ENCODE measurements at regions not wholly inside any gene's neighbourhood (a gene's known extent, or its start where the extent isn't known, plus 50 kb on each side); places are given as distances from the start of the nearest gene placed in this dataset.

DNA sequence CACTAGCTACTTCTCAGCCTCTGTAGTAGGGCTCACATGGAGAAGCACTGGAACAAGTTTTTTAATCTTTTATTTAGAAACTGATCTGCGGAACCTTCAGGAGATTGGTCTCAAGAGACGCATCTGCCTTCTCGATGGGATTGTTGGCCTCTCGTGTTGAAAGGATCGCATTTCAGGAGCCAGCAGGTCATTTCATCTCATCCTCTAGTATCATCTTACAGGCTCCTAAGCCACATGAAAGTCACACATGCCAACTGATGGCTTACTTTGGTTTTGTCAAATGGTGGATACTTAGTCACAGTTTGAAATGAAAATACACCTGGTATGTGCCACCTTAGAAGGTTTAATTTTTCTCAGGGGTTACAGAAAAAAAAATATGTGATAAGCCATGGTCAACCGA is 1703.6 kb downstream of the EFNB2 start:
- TF ChIP-seq, protein P1, sequence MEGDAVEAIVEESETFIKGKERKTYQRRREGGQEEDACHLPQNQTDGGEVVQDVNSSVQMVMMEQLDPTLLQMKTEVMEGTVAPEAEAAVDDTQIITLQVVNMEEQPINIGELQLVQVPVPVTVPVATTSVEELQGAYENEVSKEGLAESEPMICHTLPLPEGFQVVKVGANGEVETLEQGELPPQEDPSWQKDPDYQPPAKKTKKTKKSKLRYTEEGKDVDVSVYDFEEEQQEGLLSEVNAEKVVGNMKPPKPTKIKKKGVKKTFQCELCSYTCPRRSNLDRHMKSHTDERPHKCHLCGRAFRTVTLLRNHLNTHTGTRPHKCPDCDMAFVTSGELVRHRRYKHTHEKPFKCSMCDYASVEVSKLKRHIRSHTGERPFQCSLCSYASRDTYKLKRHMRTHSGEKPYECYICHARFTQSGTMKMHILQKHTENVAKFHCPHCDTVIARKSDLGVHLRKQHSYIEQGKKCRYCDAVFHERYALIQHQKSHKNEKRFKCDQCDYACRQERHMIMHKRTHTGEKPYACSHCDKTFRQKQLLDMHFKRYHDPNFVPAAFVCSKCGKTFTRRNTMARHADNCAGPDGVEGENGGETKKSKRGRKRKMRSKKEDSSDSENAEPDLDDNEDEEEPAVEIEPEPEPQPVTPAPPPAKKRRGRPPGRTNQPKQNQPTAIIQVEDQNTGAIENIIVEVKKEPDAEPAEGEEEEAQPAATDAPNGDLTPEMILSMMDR (IDR thresholded peaks at IDR 0.05 in 2 of 3, conservative IDR thresholded peaks at IDR 0.05 in 1 of 3; ENCODE audit: borderline replicate concordance in 1 of 3, insufficient read depth in 1 of 3, low read depth in 2 of 3, low read length in 2 of 3): no peak
- no peak for TF ChIP-seq EZH2 (IDR thresholded peaks at IDR 0.05)
- TF ChIP-seq EZH2phosphoT487 (IDR thresholded peaks at IDR 0.05; ENCODE audit: borderline replicate concordance): no peak
- TF ChIP-seq CEBPB (IDR thresholded peaks at IDR 0.05; ENCODE audit: low read depth): no peak
- TF ChIP-seq, protein P2, sequence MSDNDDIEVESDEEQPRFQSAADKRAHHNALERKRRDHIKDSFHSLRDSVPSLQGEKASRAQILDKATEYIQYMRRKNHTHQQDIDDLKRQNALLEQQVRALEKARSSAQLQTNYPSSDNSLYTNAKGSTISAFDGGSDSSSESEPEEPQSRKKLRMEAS (IDR thresholded peaks at IDR 0.05): no peak
- no peak for TF ChIP-seq POLR2A (IDR thresholded peaks at IDR 0.05; ENCODE audit: borderline replicate concordance, extremely low read depth, insufficient read depth, insufficient read length)
- no peak for TF ChIP-seq EGR1 (IDR thresholded peaks at IDR 0.05; ENCODE audit: low read depth)
- TF ChIP-seq POLR2AphosphoS5 (IDR thresholded peaks at IDR 0.05; ENCODE audit: low read depth, low read length): no peak
- TF ChIP-seq FOSL1 (IDR thresholded peaks at IDR 0.05; ENCODE audit: low read depth): no peak

Data from HCT116 (cell line).